KMS-11 (cell line): ENCODE measurements at regions not wholly inside any gene's neighbourhood (a gene's known extent, or its start where the extent isn't known, plus 50 kb on each side); places are given as distances from the start of the nearest gene placed in this dataset.

Experiments
- H2AFZ ChIP-seq: fragments of 200-600 bp; sonication (generic); 2 replicates; pipeline ENCODE4 v1.6.1; 2016; ENCODE audit warnings: antibody characterized with exemption, mixed run types, low read depth
- H3K27ac ChIP-seq: fragments of 200-600 bp; sonication (generic); 2 replicates; pipeline ENCODE4 v1.6.1; 2016; ENCODE audit warnings: mild to moderate bottlenecking, mixed run types
- H3K27me3 ChIP-seq: fragments of 200-600 bp; sonication (generic); 2 replicates; pipeline ENCODE4 v1.6.1; 2017; ENCODE audit warnings: mild to moderate bottlenecking, low read depth, mixed run types, moderate library complexity; ENCODE audit not compliant: insufficient read depth
- H3K36me3 ChIP-seq: fragments of 200-600 bp; sonication (generic); 2 replicates; pipeline ENCODE4 v1.6.1; 2017; ENCODE audit warnings: mild to moderate bottlenecking, mixed run types; ENCODE audit not compliant: insufficient read depth
- H3K4me1 ChIP-seq: fragments of 200-600 bp; sonication (generic); 2 replicates; pipeline ENCODE4 v1.6.1; 2016; ENCODE audit warnings: mild to moderate bottlenecking, low read depth, mixed run types; ENCODE audit not compliant: poor library complexity, severe bottlenecking
- H3K4me2 ChIP-seq: fragments of 200-600 bp; sonication (generic); 2 replicates; pipeline ENCODE4 v1.7.0; 2016; ENCODE audit warnings: mild to moderate bottlenecking, mixed run types
- H3K4me3 ChIP-seq: fragments of 200-600 bp; sonication (generic); IDR thresholded peaks from 2 replicates; pipeline ENCODE4 v1.6.1; 2017; ENCODE audit warnings: low read depth, low read length, mixed read lengths; ENCODE audit not compliant: insufficient read depth
- H3K79me2 ChIP-seq: fragments of 200-600 bp; sonication (generic); 2 replicates; pipeline ENCODE4 v1.6.1; 2016; ENCODE audit warnings: low read depth, mixed run types; ENCODE audit not compliant: insufficient read depth
- H3K9ac ChIP-seq: fragments of 200-600 bp; sonication (generic); 2 replicates; pipeline ENCODE4 v1.6.1; 2016; ENCODE audit warnings: mild to moderate bottlenecking, mixed run types
- H4K20me1 ChIP-seq: fragments of 200-600 bp; sonication (generic); 2 replicates; pipeline ENCODE4 v1.6.1; 2016; ENCODE audit warnings: mild to moderate bottlenecking, mixed run types; ENCODE audit not compliant: insufficient read depth
- CTCF ChIP-seq: fragments of 200-600 bp; sonication (generic); conservative IDR thresholded peaks from 2 replicates; pipeline ENCODE4 v1.6.1; 2017; ENCODE audit warnings: low read depth, mild to moderate bottlenecking, antibody characterized with exemption, low read length, moderate library complexity, mixed read lengths

GRCh38 chr5:68032216-68032762 is 183.3 kb upstream of the PIK3R1 start:
- H3K36me3 ChIP-seq = no peaks in the 10 kb centered on the region
- H4K20me1 ChIP-seq = no peaks in the 10 kb centered on the region
- H3K9ac ChIP-seq = no peak overlapping the region
- no peaks in the 10 kb centered on the region for H3K79me2 ChIP-seq
- H3K4me1 ChIP-seq = no peaks in the 10 kb centered on the region
- no peak overlapping the region for H2AFZ ChIP-seq
- no peak overlapping the region for H3K4me3 ChIP-seq
- no peak overlapping the region for H3K4me2 ChIP-seq
- no peaks in the 10 kb centered on the region for H3K27me3 ChIP-seq
- no peak overlapping the region for H3K27ac ChIP-seq
- TF ChIP-seq CTCF = no peak

GRCh38 chr5:68028131-68028727 is 187.3 kb upstream of the PIK3R1 start:
- Histone ChIP-seq H3K4me3 (no peak overlapping the region), H3K27ac (no peak overlapping the region), H3K79me2 (no peaks in the 10 kb centered on the region), H3K36me3 (no peaks in the 10 kb centered on the region), H3K4me2 (no peak overlapping the region), H2AFZ (no peak overlapping the region), H3K9ac (no peak overlapping the region), H3K4me1 (no peaks in the 10 kb centered on the region), H4K20me1 (no peaks in the 10 kb centered on the region), H3K27me3 (no peaks in the 10 kb centered on the region)
- TF ChIP-seq CTCF = no peak

- no peaks in the 10 kb centered on the region for H3K27me3 ChIP-seq
- no peak for TF ChIP-seq CTCF
- H3K9ac ChIP-seq = no peak overlapping the region
- no peaks in the 10 kb centered on the region for H3K36me3 ChIP-seq
- no peak overlapping the region for H3K4me3 ChIP-seq
- H3K4me1 ChIP-seq = no peaks in the 10 kb centered on the region
- no peak overlapping the region for H3K27ac ChIP-seq
- no peaks in the 10 kb centered on the region for H4K20me1 ChIP-seq
- H3K79me2 ChIP-seq = no peaks in the 10 kb centered on the region
- no peak overlapping the region for H3K4me2 ChIP-seq
- no peak overlapping the region for H2AFZ ChIP-seq
These were observed 188.0 kb upstream of the PIK3R1 start for GRCh38 chr5:68027519-68027918.

- no peak for TF ChIP-seq CTCF
- H3K27ac ChIP-seq = no peak overlapping the region
- H3K4me1 ChIP-seq = no peaks in the 10 kb centered on the region
- H3K4me3 ChIP-seq = no peak overlapping the region
- H2AFZ ChIP-seq = no peak overlapping the region
- H3K79me2 ChIP-seq = no peaks in the 10 kb centered on the region
- H3K4me2 ChIP-seq = no peak overlapping the region
- H3K27me3 ChIP-seq = no peaks in the 10 kb centered on the region
- no peaks in the 10 kb centered on the region for H4K20me1 ChIP-seq
- no peaks in the 10 kb centered on the region for H3K36me3 ChIP-seq
- H3K9ac ChIP-seq = no peak overlapping the region
These were observed 189.3 kb upstream of the PIK3R1 start for GRCh38 chr5:68026092-68026885.
